TTC549 (cell line): ENCODE measurements at regions not wholly inside any gene's neighbourhood (a gene's known extent, or its start where the extent isn't known, plus 50 kb on each side); places are given as distances from the start of the nearest gene placed in this dataset.
"Not testable (repeated sequence)": the region's sequence is repeated elsewhere in the genome, so short reads cannot be mapped to it uniquely, and the experiment has no call there.

Experiments
- FAIRE-seq: peaks from 2 replicates; lab custom pipeline; 2012; peaks lifted over from hg19 to GRCh38; lab: Jason Lieb, UNC

DNA sequence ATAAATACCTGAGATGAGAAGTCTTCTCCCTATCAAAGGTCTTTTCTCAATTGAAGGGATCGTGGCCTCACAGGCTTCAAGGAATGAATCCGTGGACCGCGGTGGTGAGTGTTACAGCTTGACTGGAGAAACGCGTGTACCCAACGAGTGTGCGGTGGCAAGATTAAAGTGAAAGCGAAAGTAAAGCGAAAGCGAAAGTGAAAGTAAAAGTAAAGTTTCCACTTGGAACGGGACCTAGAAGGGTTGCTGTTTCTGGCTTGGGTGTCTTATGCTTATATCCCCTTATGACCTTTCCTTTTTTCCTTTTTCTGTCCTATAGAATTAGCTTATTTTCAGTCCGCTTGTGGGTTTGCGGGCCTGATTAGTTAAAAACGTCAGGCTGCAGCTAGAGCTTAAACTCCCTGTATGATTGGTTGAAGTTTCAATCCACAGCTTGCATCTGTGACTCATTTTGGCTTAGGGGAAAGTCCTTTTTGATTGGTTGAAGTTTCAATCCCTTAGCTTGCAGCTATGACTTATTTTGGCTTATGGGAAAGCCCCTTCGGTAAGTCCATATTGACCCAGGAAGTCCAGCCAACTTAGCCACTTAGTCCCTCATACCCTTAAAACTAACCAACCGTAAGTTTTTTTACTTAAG lies 924.3 kb upstream of the CDH10 start:
- FAIRE-seq, result no peak

GRCh38 chr5:25568294-25568693 lies 923.5 kb upstream of the CDH10 start:
- no peak for FAIRE-seq

DNA sequence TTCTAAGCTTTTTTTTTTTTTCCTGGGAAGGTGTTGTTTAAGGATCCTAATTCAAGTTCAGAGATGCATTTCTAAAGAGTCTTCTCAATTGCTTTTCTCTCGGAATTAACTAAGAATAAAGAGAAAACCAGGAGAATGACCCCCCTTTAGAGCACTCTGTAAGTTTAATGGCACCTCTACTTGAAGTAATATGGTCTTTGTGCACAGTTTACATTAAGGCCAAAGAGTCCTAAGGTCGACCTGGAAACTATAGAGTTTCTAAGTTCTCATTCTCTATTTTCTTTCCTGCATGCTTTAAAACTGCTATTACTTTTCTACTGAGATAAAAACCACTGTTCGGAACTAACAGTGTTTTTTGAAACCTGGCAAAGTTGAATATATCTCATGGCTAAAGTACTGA lies 923.1 kb upstream of the CDH10 start:
- FAIRE-seq, result no peak

DNA sequence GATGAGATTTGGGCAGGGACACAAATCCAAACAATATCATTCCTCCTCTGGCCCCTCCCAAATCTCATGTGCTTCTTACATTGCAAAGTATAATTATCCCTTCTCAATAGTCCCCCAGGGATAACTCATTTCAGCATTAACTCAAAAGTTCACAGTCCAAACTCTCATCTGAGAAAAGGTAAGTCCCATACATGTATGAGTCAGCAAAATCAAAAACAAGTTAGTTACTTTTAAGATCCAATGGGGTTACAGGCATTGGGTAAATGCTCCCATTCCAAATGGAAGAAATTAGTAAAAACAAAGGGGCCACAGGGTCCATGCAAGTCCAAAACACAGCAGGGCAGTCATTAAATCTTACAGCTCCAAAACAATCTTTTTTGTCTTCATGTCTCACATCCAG lies 917.9 kb upstream of the CDH10 start:
- FAIRE-seq, result no peak

DNA sequence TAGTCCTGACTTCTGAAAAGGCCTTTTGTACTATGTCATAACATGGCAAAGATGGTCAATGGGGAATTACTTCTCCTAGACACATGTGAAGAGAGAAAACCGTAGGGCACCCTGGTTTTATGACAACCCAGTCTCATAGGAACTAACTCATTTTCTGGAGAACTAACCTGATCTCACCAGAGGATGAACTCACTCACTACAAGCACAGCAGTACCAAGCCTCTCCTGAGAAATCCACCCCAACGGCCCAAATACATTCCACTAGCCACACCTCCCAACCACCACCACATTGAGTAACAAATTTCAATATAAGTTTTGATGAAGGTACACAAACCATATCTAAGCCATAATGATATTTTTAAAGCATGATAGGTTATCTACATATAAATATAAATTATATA lies 909.3 kb upstream of the CDH10 start:
- no peak for FAIRE-seq

- FAIRE-seq, result no peak
These were observed 908.2 kb upstream of the CDH10 start for GRCh38 chr5:25552871-25553481.

- no peak for FAIRE-seq
These were observed 906.0 kb upstream of the CDH10 start for GRCh38 chr5:25550793-25551192.

DNA sequence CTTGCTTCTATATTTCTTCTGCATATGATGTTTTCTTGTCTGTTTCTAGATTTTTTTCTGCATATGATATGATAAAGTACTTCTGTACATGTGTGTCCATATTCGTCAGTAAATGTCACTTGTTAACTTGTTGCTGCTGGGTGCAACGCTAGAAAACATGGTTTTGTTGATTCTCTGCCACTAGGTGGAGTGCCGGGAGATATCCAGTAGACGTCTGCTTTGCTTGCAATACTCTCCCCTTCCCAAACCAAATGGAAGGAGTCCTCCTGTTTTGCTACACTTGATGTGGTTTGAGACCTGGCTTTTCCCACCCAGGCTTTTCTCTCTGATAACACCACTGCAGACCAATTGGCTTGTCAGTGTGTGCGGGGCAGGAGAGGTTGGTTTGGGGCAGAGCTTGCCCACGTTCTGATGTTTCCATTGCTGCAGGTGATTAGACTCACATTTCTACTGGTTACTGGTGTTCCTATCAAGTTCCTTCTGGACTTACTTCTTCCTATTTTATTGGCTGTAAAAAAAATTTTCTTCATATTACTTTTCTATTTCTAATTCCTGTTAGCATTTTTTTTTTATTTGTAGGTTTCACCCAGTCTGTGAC lies 900.0 kb upstream of the CDH10 start:
- peak; percentile 68 for FAIRE-seq

DNA sequence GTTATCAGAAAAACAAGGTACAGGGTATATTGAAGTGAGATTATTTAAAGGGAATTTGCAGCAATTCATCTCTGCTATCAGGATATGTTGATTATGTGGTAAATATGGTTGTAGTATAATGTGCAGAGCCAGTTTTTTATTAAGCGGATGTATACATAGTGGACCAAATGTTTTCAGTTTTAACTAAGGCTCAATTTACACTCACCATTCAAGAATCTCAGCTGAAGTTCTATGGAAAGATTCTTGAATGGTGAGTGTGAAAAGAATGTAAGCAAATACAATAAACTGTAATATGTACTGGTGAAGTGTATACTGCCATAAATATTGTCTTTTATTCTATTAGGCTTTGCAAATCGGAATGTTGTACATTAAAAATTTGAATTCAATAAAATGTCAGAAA lies 895.9 kb upstream of the CDH10 start:
- no peak for FAIRE-seq

- FAIRE-seq, result no peak
These were observed 894.8 kb upstream of the CDH10 start for GRCh38 chr5:25539536-25539935.

DNA sequence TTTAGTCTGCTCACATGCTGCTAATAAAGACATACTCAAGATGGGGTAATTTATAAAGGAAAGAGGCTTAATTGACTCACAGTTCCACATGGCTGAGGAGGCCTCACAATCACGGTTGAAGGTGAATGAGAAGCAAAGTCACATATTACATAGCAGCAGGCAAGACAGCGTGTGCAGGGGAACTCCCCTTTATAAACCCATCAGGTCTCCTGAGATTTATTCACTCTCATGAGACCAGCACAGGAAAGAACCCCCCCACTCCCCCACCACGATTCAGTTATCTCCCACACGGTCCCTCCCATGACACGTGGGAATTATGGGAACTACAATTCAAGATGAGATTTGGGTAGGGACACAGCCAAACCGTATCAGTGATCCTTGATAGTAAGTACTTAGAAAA lies 891.7 kb upstream of the CDH10 start:
- not testable (repeated sequence) for FAIRE-seq

DNA sequence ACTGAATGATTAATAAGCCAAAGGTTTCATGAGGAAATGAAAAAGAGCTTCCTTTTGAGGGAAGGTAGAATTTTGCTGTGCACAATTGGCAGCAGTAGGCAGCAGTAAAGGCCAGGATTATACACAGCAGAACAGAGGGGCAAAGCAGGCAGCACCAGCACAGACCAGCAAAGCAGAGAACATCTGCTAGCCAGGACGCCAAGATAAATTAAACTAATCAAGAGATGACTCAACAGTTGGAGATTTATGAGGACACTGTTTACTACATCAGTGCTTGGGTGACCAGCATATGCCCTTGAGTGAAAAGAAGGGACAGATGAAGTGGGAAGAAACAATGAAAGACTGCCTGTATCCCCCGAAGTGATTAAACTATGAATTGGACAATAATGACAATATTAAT lies 871.4 kb upstream of the CDH10 start:
- FAIRE-seq, result no peak

DNA sequence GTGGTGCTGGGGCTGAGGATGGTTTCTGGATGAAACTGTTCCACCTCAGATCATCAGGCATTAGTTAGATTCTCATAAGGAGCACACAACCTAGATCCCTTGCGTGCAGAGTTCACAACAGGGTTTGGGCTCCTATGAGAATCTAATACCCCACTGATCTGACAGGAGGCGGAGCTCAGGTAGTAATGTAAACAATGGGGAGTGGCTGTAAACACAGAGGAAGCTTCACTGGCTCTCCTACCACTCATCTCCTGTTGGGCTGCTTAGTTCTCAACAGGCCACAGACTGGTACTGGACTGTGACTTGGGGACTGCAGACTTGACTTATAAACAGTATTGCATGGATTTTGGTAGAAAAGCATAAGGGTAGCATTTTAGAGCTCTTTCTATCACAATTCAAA lies 870.7 kb upstream of the CDH10 start:
- FAIRE-seq, result no peak

DNA sequence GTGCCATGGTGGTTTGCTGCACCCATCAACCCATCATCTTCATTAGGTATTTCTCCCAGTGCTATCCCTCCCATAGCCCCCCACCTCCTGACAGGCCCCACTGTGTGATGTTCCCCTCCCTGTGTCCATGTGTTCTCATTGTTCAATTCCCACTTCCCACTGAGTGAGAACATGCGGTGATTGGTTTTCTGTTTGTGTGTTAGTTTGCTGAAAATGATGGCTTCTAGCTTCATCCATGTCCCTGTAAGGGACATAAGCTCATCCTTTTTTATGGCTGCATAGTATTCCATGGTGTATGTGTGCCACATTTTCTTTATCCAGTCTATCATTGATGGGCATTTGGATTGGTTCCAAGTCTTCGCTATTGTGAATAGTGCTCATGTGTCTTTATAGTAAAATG lies 865.9 kb upstream of the CDH10 start:
- FAIRE-seq, result not testable (repeated sequence)

DNA sequence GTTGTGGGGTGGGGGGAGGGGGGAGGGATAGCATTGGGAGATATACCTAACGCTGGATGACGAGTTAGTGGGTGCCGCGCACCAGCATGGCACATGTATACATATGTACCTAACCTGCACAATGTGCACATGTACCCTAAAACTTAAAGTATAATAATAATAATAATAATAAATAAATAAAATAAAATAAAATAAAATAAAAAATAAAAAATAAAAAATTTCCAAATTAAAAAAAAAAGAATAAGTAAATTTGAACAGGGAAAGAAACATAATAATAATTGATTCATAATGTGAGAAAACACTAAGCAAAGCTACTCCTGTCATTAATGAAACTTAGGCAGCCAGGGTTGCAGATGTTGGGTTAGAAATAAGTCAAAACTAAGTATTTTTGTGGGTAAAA lies 863.2 kb upstream of the CDH10 start:
- FAIRE-seq, result not testable (repeated sequence)

GRCh38 chr5:25500635-25501034 lies 855.9 kb upstream of the CDH10 start:
- FAIRE-seq, result no peak

GRCh38 chr5:25489834-25490538 lies 845.2 kb upstream of the CDH10 start:
- FAIRE-seq, result no peak

DNA sequence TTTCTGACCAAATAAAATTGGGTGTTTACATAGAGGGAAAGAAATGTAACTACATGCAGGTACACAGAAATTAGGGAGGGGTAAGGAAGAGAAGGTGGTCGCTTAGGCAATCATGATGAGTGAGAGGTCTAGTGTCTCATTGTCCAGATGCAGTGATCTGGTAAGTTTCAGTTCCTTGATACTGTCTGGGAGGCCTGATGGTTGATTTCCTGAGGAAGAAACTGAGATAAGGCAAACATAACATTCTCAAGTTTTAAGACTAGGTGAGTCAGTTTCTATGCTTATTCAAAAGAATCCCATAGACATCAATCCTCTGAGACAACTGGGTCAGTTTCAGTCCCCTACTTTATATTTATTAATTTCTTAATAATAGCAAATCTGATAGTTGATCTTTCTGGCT lies 843.3 kb upstream of the CDH10 start:
- no peak for FAIRE-seq

GRCh38 chr5:25484391-25484790 lies 839.6 kb upstream of the CDH10 start:
- FAIRE-seq, result no peak

DNA sequence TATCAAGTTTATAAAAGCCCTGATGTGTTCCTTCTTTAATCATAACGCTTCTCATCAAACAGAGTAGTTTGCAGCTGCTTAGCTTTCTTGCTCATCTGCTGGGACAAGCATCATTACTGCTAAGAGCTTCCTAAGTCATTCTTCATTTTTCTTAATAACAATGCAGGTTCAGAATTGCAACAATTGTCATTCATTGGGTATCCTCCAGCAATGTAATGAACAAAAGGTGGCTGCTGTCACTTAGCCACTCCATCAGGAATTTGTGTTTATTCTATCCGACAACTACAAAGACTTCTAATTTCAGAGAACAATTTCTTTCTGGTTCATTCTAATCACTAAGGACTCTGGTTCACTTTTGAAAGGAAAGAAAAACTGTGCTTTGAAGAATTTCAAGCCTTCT lies 836.7 kb upstream of the CDH10 start:
- no peak for FAIRE-seq

GRCh38 chr5:25459082-25459481 lies 814.3 kb upstream of the CDH10 start:
- FAIRE-seq, result no peak

DNA sequence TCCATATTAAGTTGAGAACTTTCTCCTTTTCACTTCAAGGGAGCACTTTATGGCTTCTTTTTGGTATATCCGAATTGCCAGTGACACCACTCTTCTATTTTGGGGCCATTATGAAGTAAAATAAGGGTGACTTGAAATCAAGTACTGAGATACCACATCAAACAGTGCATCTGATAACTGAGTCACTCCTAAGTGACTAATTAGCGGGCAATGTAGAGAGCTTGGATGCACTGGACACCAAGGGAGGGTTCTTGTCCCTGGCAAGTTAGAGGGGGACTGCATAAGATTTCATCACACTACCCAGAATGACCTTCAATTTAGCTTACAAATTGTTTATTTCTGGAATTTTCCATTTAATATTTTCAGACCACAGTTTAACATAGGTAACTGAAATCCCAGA lies 813.9 kb upstream of the CDH10 start:
- no peak for FAIRE-seq

DNA sequence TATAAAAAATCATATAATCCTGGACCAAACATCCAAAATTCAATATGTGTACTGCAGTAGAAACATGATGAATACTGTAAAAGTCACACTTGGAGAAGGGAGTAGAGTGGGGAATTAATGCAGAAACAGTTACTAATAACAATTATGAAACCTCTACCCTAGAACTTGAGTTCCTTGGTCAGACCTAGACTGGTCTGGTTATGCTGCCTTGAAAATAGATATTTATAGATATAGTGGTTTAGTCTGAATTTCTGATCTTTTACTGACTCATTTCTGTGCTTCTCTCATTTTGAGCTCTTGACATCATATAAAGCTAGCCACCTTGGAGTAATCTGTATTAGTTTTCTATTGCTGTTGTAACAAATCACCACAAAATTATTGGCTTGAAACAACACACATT lies 808.7 kb upstream of the CDH10 start:
- FAIRE-seq, result no peak

GRCh38 chr5:25451294-25451693 lies 806.5 kb upstream of the CDH10 start:
- FAIRE-seq, result no peak
